ENCODE measurements at regions not wholly inside any gene's neighbourhood (a gene's known extent, or its start where the extent isn't known, plus 50 kb on each side); places are given as distances from the start of the nearest gene placed in this dataset.
"Not testable (repeated sequence)": the region's sequence is repeated elsewhere in the genome, so short reads cannot be mapped to it uniquely, and the experiment has no call there.

GRCh38 chr21:10392301-10392700 is 129.1 kb upstream of the TPTE start:
- POLR2A ChIA-PET (ENCODE audit: partially characterized antibody); H3K23me2 ChIP-seq (ENCODE audit: low read depth, low read length); DNase-seq (ENCODE audit: low read depth in 1 of 2, low spot score in 2 of 2); H2BK120ac ChIP-seq (replicated peaks; ENCODE audit: low read depth, low read length); H2BK12ac ChIP-seq (ENCODE audit: low read depth, low read length); H3K36me3 ChIP-seq (ENCODE audit: control insufficient read depth in 2 of 4, insufficient read depth in 4 of 4, low read length in 3 of 4); H2BK5ac ChIP-seq (ENCODE audit: low read depth, low read length); H4K8ac ChIP-seq (ENCODE audit: extremely low read depth, insufficient read depth, low read length); H3K18ac ChIP-seq (ENCODE audit: extremely low read depth, low read length); H3K27me3 ChIP-seq (replicated peaks in 1 of 4; ENCODE audit: control insufficient read depth in 3 of 4, extremely low read depth in 1 of 4, insufficient read depth in 3 of 4, low read length in 3 of 4); H3K79me1 ChIP-seq (ENCODE audit: low read depth, low read length); H3K4me2 ChIP-seq (ENCODE audit: insufficient read depth in 1 of 2, low read depth in 2 of 2, low read length in 2 of 2); H3K27ac ChIP-seq (ENCODE audit: low read depth, low read length); H3K4me1 ChIP-seq (replicated peaks in 1 of 4; ENCODE audit: control insufficient read depth in 3 of 4, insufficient read depth in 4 of 4, low read length in 3 of 4); H3K4ac ChIP-seq (replicated peaks; ENCODE audit: insufficient read length, low read depth, low read length); H3K56ac ChIP-seq (replicated peaks; ENCODE audit: insufficient read length, low read depth, low read length); H2BK15ac ChIP-seq (ENCODE audit: low read length); H2AK5ac ChIP-seq (ENCODE audit: low read depth, low read length); H4K5ac ChIP-seq (ENCODE audit: insufficient read length, low read depth, low read length); H3K14ac ChIP-seq (ENCODE audit: insufficient read length); FAIRE-seq; H3K79me2 ChIP-seq (ENCODE audit: control insufficient read depth in 1 of 2, insufficient read depth in 2 of 2, low read length in 2 of 2); H2BK20ac ChIP-seq (ENCODE audit: low read length); CTCF ChIA-PET (ENCODE audit: partially characterized antibody); H3K23ac ChIP-seq (ENCODE audit: insufficient read length); H3K4me3 ChIP-seq (ENCODE audit: extremely low read depth in 1 of 4, insufficient read depth in 2 of 4, low read depth in 3 of 4, low read length in 4 of 4); H2AFZ ChIP-seq (ENCODE audit: low read length); H3K9ac ChIP-seq (replicated peaks in 1 of 4; ENCODE audit: extremely low read depth in 1 of 4, low read depth in 3 of 4, low read length in 3 of 4); H4K91ac ChIP-seq (replicated peaks; ENCODE audit: insufficient read length, low read length); H4K20me1 ChIP-seq (replicated peaks in 1 of 2; ENCODE audit: control insufficient read depth in 1 of 2, insufficient read depth in 2 of 2, low read length in 2 of 2): not testable (repeated sequence)
- H3K9me3 ChIP-seq (ENCODE audit: insufficient read depth in 2 of 2, low read depth in 1 of 2, low read length in 1 of 2): peaks cover 46 to 59% of the 10 kb centered on the region in 2 experiments
- WGBS, 2 experiments (ENCODE audit: extremely low coverage in 1 of 2, insufficient coverage in 1 of 2, insufficient read length in 1 of 2, insufficient replicate concordance in 2 of 2, low coverage in 1 of 2, low lambda C conversion rate in 2 of 2, missing lambda C conversion rate in 1 of 2): no CpG with 5 or more reads among the region's 1 CpG

- H4K20me1 ChIP-seq (replicated peaks in 1 of 2; ENCODE audit: control insufficient read depth in 1 of 2, insufficient read depth in 2 of 2, low read length in 2 of 2); H2AK5ac ChIP-seq (ENCODE audit: low read depth, low read length); H3K79me2 ChIP-seq (ENCODE audit: control insufficient read depth in 1 of 2, insufficient read depth in 2 of 2, low read length in 2 of 2); H4K91ac ChIP-seq (replicated peaks; ENCODE audit: insufficient read length, low read length); H3K4ac ChIP-seq (replicated peaks; ENCODE audit: insufficient read length, low read depth, low read length); H2AFZ ChIP-seq (ENCODE audit: low read length); H3K4me2 ChIP-seq (ENCODE audit: insufficient read depth in 1 of 2, low read depth in 2 of 2, low read length in 2 of 2); H2BK15ac ChIP-seq (ENCODE audit: low read length); FAIRE-seq; H3K23ac ChIP-seq (ENCODE audit: insufficient read length); H3K36me3 ChIP-seq (ENCODE audit: control insufficient read depth in 2 of 4, insufficient read depth in 4 of 4, low read length in 3 of 4); H3K4me1 ChIP-seq (replicated peaks in 1 of 4; ENCODE audit: control insufficient read depth in 3 of 4, insufficient read depth in 4 of 4, low read length in 3 of 4); H2BK120ac ChIP-seq (replicated peaks; ENCODE audit: low read depth, low read length); H3K56ac ChIP-seq (replicated peaks; ENCODE audit: insufficient read length, low read depth, low read length); H2BK20ac ChIP-seq (ENCODE audit: low read length); POLR2A ChIA-PET (ENCODE audit: partially characterized antibody); H3K14ac ChIP-seq (ENCODE audit: insufficient read length); H2BK12ac ChIP-seq (ENCODE audit: low read depth, low read length); H3K9ac ChIP-seq (replicated peaks in 1 of 4; ENCODE audit: extremely low read depth in 1 of 4, low read depth in 3 of 4, low read length in 3 of 4); CTCF ChIA-PET (ENCODE audit: partially characterized antibody); H2BK5ac ChIP-seq (ENCODE audit: low read depth, low read length); H3K27me3 ChIP-seq (replicated peaks in 1 of 4; ENCODE audit: control insufficient read depth in 3 of 4, extremely low read depth in 1 of 4, insufficient read depth in 3 of 4, low read length in 3 of 4); H3K27ac ChIP-seq (ENCODE audit: low read depth, low read length); H3K23me2 ChIP-seq (ENCODE audit: low read depth, low read length); H3K4me3 ChIP-seq (ENCODE audit: extremely low read depth in 1 of 4, insufficient read depth in 2 of 4, low read depth in 3 of 4, low read length in 4 of 4); H3K18ac ChIP-seq (ENCODE audit: extremely low read depth, low read length); H4K5ac ChIP-seq (ENCODE audit: insufficient read length, low read depth, low read length); H3K79me1 ChIP-seq (ENCODE audit: low read depth, low read length); DNase-seq (ENCODE audit: low read depth in 1 of 2, low spot score in 2 of 2); H4K8ac ChIP-seq (ENCODE audit: extremely low read depth, insufficient read depth, low read length): not testable (repeated sequence)
- H3K9me3 ChIP-seq (ENCODE audit: insufficient read depth in 2 of 2, low read depth in 1 of 2, low read length in 1 of 2): peaks cover 41 to 61% of the 10 kb centered on the region in 2 experiments
- WGBS, 2 experiments (ENCODE audit: extremely low coverage in 1 of 2, insufficient coverage in 1 of 2, insufficient read length in 1 of 2, insufficient replicate concordance in 2 of 2, low coverage in 1 of 2, low lambda C conversion rate in 2 of 2, missing lambda C conversion rate in 1 of 2): 45% methylated on average over 1 of the region's 1 CpG; no CpG with 5 or more reads in 1 of the 2 experiments
These were observed 125.4 kb upstream of the TPTE start for GRCh38 chr21:10395963-10396362.

Data from H1 (cell line).